Activated naive CD4-positive, alpha-beta T cell treated with anti-CD3 and anti-CD28 coated beads, Interleukin-2, amount 50 U/mL, for 72 hours (primary cell): ENCODE measurements at regions not wholly inside any gene's neighbourhood (a gene's known extent, or its start where the extent isn't known, plus 50 kb on each side); places are given as distances from the start of the nearest gene placed in this dataset.

Source experiments
- ATAC-seq, 2 donors: fragments of 150-1000 bp; cut with Tn5 transposase; 2 replicates each; pipeline ENCODE4 v1.10.0; 2021; ENCODE audit warnings: mild to moderate bottlenecking in 2 of 2, moderate library complexity in 2 of 2
- DNase-seq, 2 donors: peaks; one replicate each; pipeline ENCODE4 v3.0.0; 2021 to 2022; ENCODE audit warnings: low spot score in 2 of 2
- H3K27ac Mint-ChIP-seq, 2 donors: one replicate each; pipeline ENCODE4 v1.8.0; 2022; ENCODE audit warnings: mild to moderate bottlenecking in 2 of 2, mixed read lengths in 2 of 2
- H3K36me3 Mint-ChIP-seq, 2 donors: one replicate each; pipeline ENCODE4 v1.8.0; 2022; ENCODE audit warnings: mixed read lengths in 2 of 2
- H3K9me3 Mint-ChIP-seq, 2 donors: one replicate each; pipeline ENCODE4 v1.8.0; 2022; ENCODE audit warnings: mixed read lengths in 2 of 2

GRCh38 chr2:12536976-12537375, 179.8 kb upstream of the TRIB2 start:
- Mint-ChIP-seq H3K27ac (no peak overlapping the region), H3K9me3 (peaks cover 0 to 4% of the 10 kb centered on the region in 2 donors), H3K36me3 (no peaks in the 10 kb centered on the region)
- DNase-seq, result no peak
- ATAC-seq, result no peak

GRCh38 chr2:12538138-12538694, 178.5 kb upstream of the TRIB2 start:
- ATAC-seq (no peak), DNase-seq (no peak)
- no peaks in the 10 kb centered on the region for H3K36me3 Mint-ChIP-seq
- peaks cover 0 to 4% of the 10 kb centered on the region in 2 donors for H3K9me3 Mint-ChIP-seq
- peak overlapping the region in 1 of 2 donors; percentile 16 for H3K27ac Mint-ChIP-seq

GRCh38 chr2:12539336-12539735, 177.4 kb upstream of the TRIB2 start:
- no peak for ATAC-seq
- Mint-ChIP-seq H3K27ac (no peak overlapping the region), H3K36me3 (no peaks in the 10 kb centered on the region), H3K9me3 (peaks cover 0 to 4% of the 10 kb centered on the region in 2 donors)
- DNase-seq, result no peak

GRCh38 chr2:12539776-12540562, 176.8 kb upstream of the TRIB2 start:
- H3K27ac Mint-ChIP-seq, result no peak overlapping the region
- peaks cover 0 to 6% of the 10 kb centered on the region in 2 donors for H3K36me3 Mint-ChIP-seq
- ATAC-seq, result no peak
- no peak for DNase-seq
- H3K9me3 Mint-ChIP-seq, result peaks cover 0 to 9% of the 10 kb centered on the region in 2 donors

GRCh38 chr2:12543076-12543977, 173.4 kb upstream of the TRIB2 start:
- no peak for DNase-seq
- Mint-ChIP-seq H3K36me3 (peaks cover 4 to 6% of the 10 kb centered on the region in 2 donors), H3K27ac (no peak overlapping the region), H3K9me3 (peaks cover 0 to 5% of the 10 kb centered on the region in 2 donors)
- no peak for ATAC-seq

GRCh38 chr2:12543978-12544558, 172.7 kb upstream of the TRIB2 start:
- ATAC-seq (no peak), DNase-seq (no peak)
- Mint-ChIP-seq H3K36me3 (peaks cover 4 to 6% of the 10 kb centered on the region in 2 donors), H3K9me3 (peaks cover 0 to 5% of the 10 kb centered on the region in 2 donors), H3K27ac (no peak overlapping the region)

- ATAC-seq (no peak), DNase-seq (no peak)
- H3K9me3 Mint-ChIP-seq, result peaks cover 0 to 13% of the 10 kb centered on the region in 2 donors
- H3K27ac Mint-ChIP-seq, result no peak overlapping the region
- peaks cover 4 to 6% of the 10 kb centered on the region in 2 donors for H3K36me3 Mint-ChIP-seq
Measured at GRCh38 chr2:12547566-12548170, 169.1 kb upstream of the TRIB2 start.

- Mint-ChIP-seq H3K36me3 (peaks cover 4 to 6% of the 10 kb centered on the region in 2 donors), H3K9me3 (peaks cover 0 to 20% of the 10 kb centered on the region in 2 donors), H3K27ac (no peak overlapping the region)
- ATAC-seq (no peak), DNase-seq (no peak)
Measured at GRCh38 chr2:12548906-12549305, 167.8 kb upstream of the TRIB2 start.

GRCh38 chr2:12549641-12550040, 167.1 kb upstream of the TRIB2 start:
- DNase-seq, result no peak
- peaks cover 3 to 4% of the 10 kb centered on the region in 2 donors for H3K36me3 Mint-ChIP-seq
- ATAC-seq, result no peak
- H3K9me3 Mint-ChIP-seq, result peaks cover 0 to 17% of the 10 kb centered on the region in 2 donors
- H3K27ac Mint-ChIP-seq, result no peak overlapping the region

GRCh38 chr2:12552092-12552491, 164.6 kb upstream of the TRIB2 start:
- Mint-ChIP-seq H3K27ac (no peak overlapping the region), H3K9me3 (peaks cover 0 to 15% of the 10 kb centered on the region in 2 donors), H3K36me3 (no peaks in the 10 kb centered on the region)
- DNase-seq (no peak), ATAC-seq (no peak)

GRCh38 chr2:12554224-12555011, 162.3 kb upstream of the TRIB2 start:
- Mint-ChIP-seq H3K27ac (peak overlapping the region; percentile 67 to 74), H3K36me3 (no peaks in the 10 kb centered on the region), H3K9me3 (peaks cover 0 to 15% of the 10 kb centered on the region in 2 donors)
- DNase-seq (no peak), ATAC-seq (no peak)

GRCh38 chr2:12555012-12555645, 161.6 kb upstream of the TRIB2 start:
- H3K36me3 Mint-ChIP-seq, result no peaks in the 10 kb centered on the region
- H3K27ac Mint-ChIP-seq, result peak overlapping the region; percentile 67 to 74
- peaks cover 0 to 15% of the 10 kb centered on the region in 2 donors for H3K9me3 Mint-ChIP-seq
- DNase-seq (peak in 1 of 2 donors; percentile 28), ATAC-seq (peak; percentile 59 to 94)

- ATAC-seq (peak; percentile 36 to 93), DNase-seq (no peak)
- Mint-ChIP-seq H3K36me3 (no peaks in the 10 kb centered on the region), H3K9me3 (peaks cover 0 to 11% of the 10 kb centered on the region in 2 donors), H3K27ac (peak overlapping the region; percentile 27 to 50)
Measured at GRCh38 chr2:12556762-12557161, 160.0 kb upstream of the TRIB2 start.

GRCh38 chr2:12557688-12558087, 159.0 kb upstream of the TRIB2 start:
- Mint-ChIP-seq H3K27ac (no peak overlapping the region), H3K9me3 (peaks cover 0 to 7% of the 10 kb centered on the region in 2 donors), H3K36me3 (no peaks in the 10 kb centered on the region)
- ATAC-seq (no peak), DNase-seq (no peak)

GRCh38 chr2:12558519-12558918, 158.2 kb upstream of the TRIB2 start:
- H3K27ac Mint-ChIP-seq, result no peak overlapping the region
- no peaks in the 10 kb centered on the region for H3K36me3 Mint-ChIP-seq
- no peak for ATAC-seq
- H3K9me3 Mint-ChIP-seq, result peaks cover 0 to under 1% of the 10 kb centered on the region in 2 donors
- DNase-seq, result no peak
